Breast epithelium (tissue), 3 donors: ENCODE measurements at regions not wholly inside any gene's neighbourhood (a gene's known extent, or its start where the extent isn't known, plus 50 kb on each side); places are given as distances from the start of the nearest gene placed in this dataset.

Experiments used
- CTCF ChIP-seq, 3 donors: fragments of 450-650 bp; IDR thresholded peaks; one replicate each; pipeline ENCODE4 v1.5.1; 2016 to 2017; ENCODE audit warnings: antibody characterized with exemption in 3 of 3, mild to moderate bottlenecking in 3 of 3, moderate library complexity in 3 of 3
- POLR2A ChIP-seq: fragments of 450-650 bp; IDR thresholded peaks from one replicate; pipeline ENCODE4 v1.6.1; 2016; ENCODE audit warnings: antibody characterized with exemption, mild to moderate bottlenecking, moderate library complexity
- POLR2AphosphoS5 ChIP-seq, 3 donors: sonication (generic); formaldehyde crosslinking; IDR thresholded peaks; one replicate each; pipeline ENCODE4 v1.6.1; 2017; ENCODE audit warnings: antibody characterized with exemption in 3 of 3

GRCh38 chr17:70259400-70259799 is 90.1 kb downstream of the KCNJ2 start:
- TF ChIP-seq CTCF (IDR thresholded peaks at IDR 0.05): no peak
- TF ChIP-seq POLR2A: no peak
- no peak for TF ChIP-seq POLR2AphosphoS5 (IDR thresholded peaks at IDR 0.05)
